H1 (cell line): ENCODE measurements at regions not wholly inside any gene's neighbourhood (a gene's known extent, or its start where the extent isn't known, plus 50 kb on each side); places are given as distances from the start of the nearest gene placed in this dataset.

Source experiments
- CTCF ChIA-PET: fragments of 300-600 bp; sonication (Branson Sonifier 250); formaldehyde crosslinking; loops from one replicate; lab custom pipeline; 2021; ENCODE audit not compliant: partially characterized antibody; lab: Charles Lee
- POLR2A ChIA-PET: fragments of 300-600 bp; sonication (Branson Sonifier 250); formaldehyde crosslinking; loops from one replicate; lab custom pipeline; 2021; ENCODE audit warnings: inconsistent platforms; ENCODE audit not compliant: partially characterized antibody; lab: Charles Lee
- DNase-seq, 2 experiments: peaks; one replicate each; pipeline versions ENCODE4 v3.0.0 to v3.0.0-alpha.2; 2010 to 2022; ENCODE audit warnings: low spot score in 2 of 2, low read depth in 1 of 2, mixed read lengths in 1 of 2
- FAIRE-seq: peaks from 2 replicates; lab custom pipeline; 2011; peaks lifted over from hg19 to GRCh38; lab: Jason Lieb, UNC
- H2AFZ ChIP-seq: 2 replicates; pipeline ENCODE4 v1.8.1; 2012; ENCODE audit warnings: low read length, inconsistent platforms
- H2AK5ac ChIP-seq: 2 replicates; pipeline ENCODE4 v1.6.1; 2013; ENCODE audit warnings: low read depth, low read length
- H2BK120ac ChIP-seq: replicated peaks from 2 replicates; pipeline ENCODE3; 2013; ENCODE audit warnings: low read depth, low read length, inconsistent platforms
- H2BK12ac ChIP-seq: 2 replicates; pipeline ENCODE4 v1.6.1; 2013; ENCODE audit warnings: low read depth, low read length
- H2BK15ac ChIP-seq: 2 replicates; pipeline ENCODE4 v1.6.1; 2013; ENCODE audit warnings: low read length
- H2BK20ac ChIP-seq: 2 replicates; pipeline ENCODE4 v1.6.1; 2013; ENCODE audit warnings: low read length
- H2BK5ac ChIP-seq: 2 replicates; pipeline ENCODE4 v1.6.1; 2013; ENCODE audit warnings: low read depth, low read length
- H3K14ac ChIP-seq: 2 replicates; pipeline ENCODE4 v1.6.1; 2013; ENCODE audit warnings: inconsistent platforms; ENCODE audit not compliant: insufficient read length
- H3K18ac ChIP-seq: 2 replicates; pipeline ENCODE4 v1.6.1; 2013; ENCODE audit warnings: low read length; ENCODE audit errors: extremely low read depth
- H3K23ac ChIP-seq: 2 replicates; pipeline ENCODE4 v1.6.1; 2013; ENCODE audit warnings: inconsistent platforms; ENCODE audit not compliant: insufficient read length
- H3K23me2 ChIP-seq: 2 replicates; pipeline ENCODE4 v1.6.1; 2013; ENCODE audit warnings: low read depth, low read length
- H3K27ac ChIP-seq: 2 replicates; pipeline ENCODE4 v1.6.1; 2011; ENCODE audit warnings: low read depth, low read length, inconsistent platforms
- H3K27me3 ChIP-seq, 4 experiments: replicated peaks in 1 of 4; 1 replicate in 1 of 4; 2 replicates in 3 of 4; pipeline versions ENCODE4 v1.6.1 to v1.8.1; 2011 to 2013; ENCODE audit warnings: low read length in 3 of 4, mild to moderate bottlenecking in 3 of 4, inconsistent platforms in 2 of 4, mixed read lengths in 2 of 4, moderate library complexity in 1 of 4; ENCODE audit not compliant: control insufficient read depth in 3 of 4, insufficient read depth in 3 of 4; ENCODE audit errors: extremely low read depth in 1 of 4
- H3K36me3 ChIP-seq, 4 experiments: 2 replicates each; pipeline versions ENCODE4 v1.6.1 to v1.8.1; 2011 to 2013; ENCODE audit warnings: mild to moderate bottlenecking in 4 of 4, low read length in 3 of 4, moderate library complexity in 2 of 4, control low read depth in 1 of 4, inconsistent platforms in 1 of 4; ENCODE audit not compliant: insufficient read depth in 4 of 4, control insufficient read depth in 2 of 4
- H3K4ac ChIP-seq: replicated peaks from 2 replicates; pipeline ENCODE3; 2013; ENCODE audit warnings: low read length, low read depth, mixed read lengths, inconsistent platforms; ENCODE audit not compliant: insufficient read length
- H3K4me1 ChIP-seq, 4 experiments: replicated peaks in 1 of 4; 1 replicate in 1 of 4; 2 replicates in 3 of 4; pipeline versions ENCODE4 v1.6.1 to v1.8.1; 2011 to 2013; ENCODE audit warnings: low read length in 3 of 4, inconsistent platforms in 2 of 4, mixed read lengths in 1 of 4; ENCODE audit not compliant: insufficient read depth in 4 of 4, control insufficient read depth in 3 of 4
- H3K4me2 ChIP-seq, 2 experiments: 2 replicates each; pipeline versions ENCODE4 v1.6.1 to v1.8.1; 2011 to 2013; ENCODE audit warnings: low read depth in 2 of 2, low read length in 2 of 2, control low read depth in 1 of 2, inconsistent platforms in 1 of 2, mild to moderate bottlenecking in 1 of 2; ENCODE audit not compliant: insufficient read depth in 1 of 2
- H3K4me3 ChIP-seq, 4 experiments: fragments of 200-600, 300-600 bp in 1 of 4; sonication (generic), shearing (Covaris generic), sonication (Bioruptor Twin) in 1 of 4; 2 replicates each; pipeline versions ENCODE4 v1.5.1 to v1.8.1; 2011 to 2016; ENCODE audit warnings: low read length in 4 of 4, low read depth in 3 of 4, control low read depth in 2 of 4, inconsistent platforms in 2 of 4, mild to moderate bottlenecking in 2 of 4, mixed read lengths in 1 of 4, moderate library complexity in 1 of 4; ENCODE audit not compliant: insufficient read depth in 2 of 4; ENCODE audit errors: extremely low read depth in 1 of 4
- H3K56ac ChIP-seq: replicated peaks from 2 replicates; pipeline ENCODE3; 2013; ENCODE audit warnings: low read depth, mild to moderate bottlenecking, mixed read lengths, low read length, inconsistent platforms; ENCODE audit not compliant: insufficient read length
- H3K79me1 ChIP-seq: 2 replicates; pipeline ENCODE4 v1.6.1; 2013; ENCODE audit warnings: low read depth, low read length, control low read depth
- H3K79me2 ChIP-seq, 2 experiments: 2 replicates each; pipeline versions ENCODE4 v1.6.1 to v1.8.1; 2012 to 2013; ENCODE audit warnings: low read length in 2 of 2, mild to moderate bottlenecking in 2 of 2, inconsistent platforms in 1 of 2; ENCODE audit not compliant: insufficient read depth in 2 of 2, control insufficient read depth in 1 of 2
- H3K9ac ChIP-seq, 4 experiments: replicated peaks in 1 of 4; 1 replicate in 1 of 4; 2 replicates in 3 of 4; pipeline versions ENCODE4 v1.6.1 to v1.8.1; 2011 to 2013; ENCODE audit warnings: low read depth in 3 of 4, low read length in 3 of 4, control low read depth in 2 of 4, mild to moderate bottlenecking in 2 of 4, moderate library complexity in 2 of 4, inconsistent platforms in 1 of 4; ENCODE audit errors: extremely low read depth in 1 of 4
- H3K9me3 ChIP-seq, 2 experiments: 2 replicates each; pipeline versions ENCODE4 v1.6.1 to v1.8.1; 2012 to 2013; ENCODE audit warnings: mild to moderate bottlenecking in 2 of 2, moderate library complexity in 2 of 2, control low read depth in 1 of 2, inconsistent platforms in 1 of 2, low read depth in 1 of 2, low read length in 1 of 2, mixed read lengths in 1 of 2; ENCODE audit not compliant: insufficient read depth in 2 of 2
- H4K20me1 ChIP-seq, 2 experiments: replicated peaks in 1 of 2; 2 replicates each; pipeline versions ENCODE3 to v1.8.1; 2011 to 2013; ENCODE audit warnings: inconsistent platforms in 2 of 2, low read length in 2 of 2, mild to moderate bottlenecking in 1 of 2; ENCODE audit not compliant: insufficient read depth in 2 of 2, control insufficient read depth in 1 of 2
- H4K5ac ChIP-seq: 2 replicates; pipeline ENCODE4 v1.6.1; 2013; ENCODE audit warnings: low read length, low read depth, mixed read lengths, inconsistent platforms; ENCODE audit not compliant: insufficient read length
- H4K8ac ChIP-seq: 2 replicates; pipeline ENCODE4 v1.8.0; 2013; ENCODE audit warnings: mild to moderate bottlenecking, moderate library complexity, low read length, inconsistent platforms; ENCODE audit not compliant: insufficient read depth; ENCODE audit errors: extremely low read depth
- H4K91ac ChIP-seq: replicated peaks from 2 replicates; pipeline ENCODE3; 2013; ENCODE audit warnings: low read length, mixed read lengths, inconsistent platforms; ENCODE audit not compliant: insufficient read length
- CHD1 ChIP-seq: IDR thresholded peaks from 2 replicates; pipeline ENCODE4 v1.6.1; 2012; ENCODE audit warnings: low read depth, low read length, improper control_type of control experiment
- E2F6 ChIP-seq: IDR thresholded peaks from 2 replicates; pipeline ENCODE4 v1.6.1; 2012; ENCODE audit warnings: inconsistent platforms
- GTF2F1 ChIP-seq: IDR thresholded peaks from 2 replicates; pipeline ENCODE4 v1.6.1; 2012; ENCODE audit warnings: low read depth, low read length, improper control_type of control experiment, borderline replicate concordance
- KDM4A ChIP-seq: IDR thresholded peaks from one replicate; pipeline ENCODE4 v1.7.1; 2012; ENCODE audit warnings: low read depth, mild to moderate bottlenecking, moderate library complexity, low read length, inconsistent platforms; ENCODE audit not compliant: severe bottlenecking
- POLR2A ChIP-seq, 2 experiments: IDR thresholded peaks; 1 replicate in 1 of 2; 2 replicates in 1 of 2; pipeline ENCODE4 v1.6.1; 2011; ENCODE audit warnings: low read depth in 2 of 2, low read length in 2 of 2, mild to moderate bottlenecking in 2 of 2; ENCODE audit errors: control extremely low read depth in 1 of 2
- SP1 ChIP-seq: IDR thresholded peaks from 2 replicates; pipeline ENCODE4 v1.6.1; 2011; ENCODE audit warnings: low read depth, low read length
- WGBS, 2 experiments: shearing (Covaris generic) in 1 of 2; methylation state at CpG; one replicate each; pipeline versions ENCODE4 v1.1.6 to v1.1.7; 2013 to 2015; ENCODE audit warnings: low lambda C conversion rate in 2 of 2, mixed read lengths in 2 of 2, inconsistent platforms in 1 of 2, low coverage in 1 of 2, missing lambda C conversion rate in 1 of 2; ENCODE audit not compliant: insufficient replicate concordance in 2 of 2, insufficient coverage in 1 of 2, insufficient read length in 1 of 2; ENCODE audit errors: extremely low coverage in 1 of 2, missing lambda C conversion rate in 1 of 2; 5-methylcytosine and 5-hydroxymethylcytosine counted together

DNA sequence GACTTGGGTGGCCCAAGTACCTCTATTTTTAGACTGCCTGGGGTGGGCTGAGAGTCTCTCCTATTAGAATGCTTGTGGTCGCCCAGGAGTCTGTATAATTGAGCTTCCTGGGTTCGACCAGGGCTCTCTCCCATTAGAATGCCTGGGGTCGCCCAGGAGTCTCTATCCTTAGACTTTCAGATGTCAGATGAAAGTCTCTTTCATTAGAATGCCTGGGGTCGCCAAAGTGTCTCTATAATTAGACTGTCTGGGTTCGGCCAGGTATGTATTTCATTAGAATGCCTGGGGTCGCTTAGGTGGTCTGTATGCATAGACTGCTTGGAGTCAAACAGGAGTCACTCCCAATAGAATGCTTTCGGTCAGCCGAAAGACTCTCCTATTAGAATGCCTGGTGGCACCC, 1471.7 kb downstream of the UQCRFS1 start:
- Histone ChIP-seq H3K4me3 (no peak overlapping the region), H2BK120ac (no peak overlapping the region), H4K91ac (no peak overlapping the region), H3K79me2 (no peaks in the 10 kb centered on the region), H3K27ac (no peak overlapping the region), H4K8ac (no peak overlapping the region), H3K9ac (no peak overlapping the region), H3K18ac (no peak overlapping the region), H4K5ac (no peak overlapping the region), H2AFZ (no peak overlapping the region), H3K4me1 (no peaks in the 10 kb centered on the region), H2AK5ac (no peak overlapping the region), H3K56ac (no peak overlapping the region), H3K23ac (no peak overlapping the region), H3K23me2 (no peaks in the 10 kb centered on the region), H2BK12ac (no peak overlapping the region), H3K9me3 (peaks cover 15 to 51% of the 10 kb centered on the region in 2 experiments), H3K14ac (no peak overlapping the region), H3K27me3 (peaks cover 0 to 1% (median 0%) of the 10 kb centered on the region in 4 experiments; a peak in 3 of 7 replicates), H2BK20ac (no peak overlapping the region), H3K4me2 (no peak overlapping the region), H2BK15ac (no peak overlapping the region), H3K4ac (no peak overlapping the region), H4K20me1 (no peaks in the 10 kb centered on the region), H3K36me3 (no peaks in the 10 kb centered on the region; a peak in 1 of 8 replicates), H2BK5ac (no peak overlapping the region), H3K79me1 (no peaks in the 10 kb centered on the region)
- POLR2A ChIA-PET, result no interaction called here
- DNase-seq, result no peak
- CTCF ChIA-PET, result no interaction called here
- TF ChIP-seq SP1, result no peak
- no peak for TF ChIP-seq CHD1
- no peak for TF ChIP-seq KDM4A
- TF ChIP-seq POLR2A (IDR thresholded peaks at IDR 0.05; ENCODE audit: control extremely low read depth in 1 of 2, low read depth in 2 of 2, low read length in 2 of 2), result no peak
- TF ChIP-seq GTF2F1, result no peak
- TF ChIP-seq E2F6, result no peak
- no peak for FAIRE-seq
- 86% methylated on average over 7 of the region's 8 CpGs; no CpG with 5 or more reads in 1 of the 2 experiments for WGBS, 2 experiments
